ENCODE measurements at regions not wholly inside any gene's neighbourhood (a gene's known extent, or its start where the extent isn't known, plus 50 kb on each side); places are given as distances from the start of the nearest gene placed in this dataset.

DNA sequence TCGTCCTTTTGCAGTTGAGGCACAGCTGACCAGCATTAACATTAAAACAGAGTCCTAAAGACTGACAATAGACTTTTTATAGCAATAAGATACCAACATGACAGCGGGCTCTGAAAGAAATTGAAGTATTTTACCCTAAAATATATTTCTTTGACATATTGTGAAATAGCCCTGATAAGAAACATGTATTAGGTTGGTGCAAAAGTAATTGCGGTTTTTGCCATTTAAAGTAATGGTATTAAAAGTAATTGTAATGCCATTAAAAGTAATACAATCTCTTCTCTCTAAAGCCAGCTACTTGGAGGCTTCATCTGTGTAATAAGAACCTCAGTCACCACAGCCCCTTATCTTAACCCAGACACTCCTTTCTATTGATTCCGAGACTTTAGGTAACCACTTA, 394.6 kb downstream of the PREX1 start:
- DNase-seq: no peak

DNA sequence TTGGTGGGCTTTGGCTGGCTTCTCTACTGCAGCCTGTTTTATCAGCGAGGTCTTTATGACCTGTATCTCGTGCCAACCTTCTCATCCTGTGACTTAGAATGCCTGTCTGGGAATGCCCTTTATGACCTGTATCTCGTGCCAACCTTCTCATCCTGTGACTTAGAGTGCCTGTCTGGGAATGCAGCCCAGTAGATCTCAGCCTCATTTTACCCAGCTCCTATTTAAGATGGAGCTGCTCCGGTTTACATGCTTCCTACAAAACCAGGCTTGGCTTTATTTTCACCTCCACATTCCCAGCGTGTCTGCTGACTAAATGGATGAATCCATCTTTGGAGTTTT, 395.3 kb downstream of the PREX1 start:
- no peak for DNase-seq

DNA sequence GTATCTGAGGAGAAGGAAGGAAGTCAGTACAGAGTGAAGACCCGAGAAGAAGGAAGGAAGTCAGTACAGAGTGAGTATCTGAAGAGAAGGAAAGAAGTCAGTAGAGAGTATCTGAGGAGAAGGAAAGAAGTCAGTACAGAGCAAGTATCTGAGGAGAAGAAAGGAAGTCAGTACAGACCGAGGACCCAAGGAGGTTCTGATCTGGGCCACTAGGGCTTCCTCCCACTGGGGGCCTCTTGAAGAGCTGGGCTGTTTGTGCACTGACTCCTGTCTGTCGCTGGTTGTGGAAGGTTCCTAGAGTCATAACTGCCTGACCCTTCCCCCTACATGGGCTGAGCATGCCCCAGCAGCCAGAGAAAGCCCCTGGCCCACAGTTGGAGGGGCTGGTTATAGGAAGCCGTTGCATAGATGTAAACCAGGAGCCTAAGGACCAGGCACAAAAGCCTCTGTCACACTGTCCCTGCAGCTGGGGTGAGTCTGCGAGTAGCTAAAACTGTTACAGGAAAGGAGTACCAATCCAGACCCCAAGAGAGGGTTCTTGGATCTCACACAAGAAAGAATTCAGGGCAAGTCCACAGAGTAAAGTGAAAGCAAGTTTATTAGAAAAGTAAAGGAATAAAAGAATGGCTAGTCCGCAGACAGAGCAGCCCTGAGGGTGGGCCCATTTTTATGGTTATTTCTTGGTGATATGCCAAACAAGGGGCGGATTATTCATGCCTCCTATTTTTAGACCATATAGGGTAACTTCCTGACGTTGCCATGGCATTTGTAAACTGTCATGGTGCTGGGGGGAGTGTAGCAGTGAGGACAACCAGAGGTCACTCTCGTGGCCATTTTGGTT, 395.9 kb downstream of the PREX1 start:
- no peak for DNase-seq

DNA sequence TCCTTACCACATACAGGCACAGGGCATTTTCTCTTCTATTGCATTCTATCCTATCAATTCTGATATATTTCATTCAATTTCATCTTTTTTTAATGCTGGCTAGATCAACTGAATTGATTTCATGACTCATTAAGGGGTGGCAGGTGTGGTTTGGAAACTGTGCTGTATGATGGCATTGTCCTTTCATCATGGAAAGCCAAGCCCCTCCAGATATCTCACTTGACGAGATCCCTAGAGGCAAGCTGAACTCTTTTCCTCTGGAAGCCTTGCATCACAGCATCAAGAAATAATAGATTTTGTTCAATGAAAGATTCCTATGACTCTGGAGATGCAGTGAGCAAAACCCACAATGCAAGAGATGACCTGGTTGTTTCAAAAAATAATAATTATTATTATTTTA, 401.2 kb downstream of the PREX1 start:
- DNase-seq: no peak

DNA sequence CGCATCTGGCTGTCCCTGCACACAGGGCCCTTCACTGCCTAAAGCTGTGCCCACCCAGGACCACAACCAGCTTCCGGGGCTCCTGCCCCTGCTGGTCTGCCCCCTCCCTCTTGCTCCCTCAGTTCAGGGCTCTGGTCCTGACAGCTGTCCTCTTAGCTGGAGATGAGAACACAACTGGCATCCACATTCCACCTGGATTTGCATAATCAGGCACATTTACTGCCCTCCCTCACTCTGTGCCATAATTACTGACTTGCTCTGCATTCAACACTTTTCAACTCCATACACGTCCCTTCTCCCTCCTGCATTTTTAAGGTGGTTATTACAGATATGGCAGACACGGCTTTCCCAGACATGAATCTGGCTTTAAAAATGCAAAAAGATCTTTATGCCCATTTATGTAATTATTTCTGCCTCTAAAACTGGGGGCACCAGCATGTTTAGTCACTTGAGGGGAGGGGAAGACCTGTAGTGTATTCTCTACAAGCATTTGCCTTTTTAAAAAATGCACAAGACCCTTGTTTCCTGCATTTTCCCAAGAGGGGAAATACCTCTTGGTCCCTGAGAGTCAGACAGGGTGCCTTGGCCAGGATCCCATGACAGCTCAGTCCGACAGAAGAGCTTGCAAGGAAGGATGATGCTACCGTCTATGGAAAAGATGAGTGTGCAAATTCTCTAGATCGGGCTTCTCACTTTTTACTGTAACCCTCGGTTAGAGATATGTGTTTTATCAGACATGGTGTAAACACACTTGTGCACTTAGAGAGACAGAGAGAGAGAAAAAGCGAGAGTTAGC, 401.8 kb downstream of the PREX1 start:
- no peak for DNase-seq

- no peak for DNase-seq
These were observed 402.5 kb downstream of the PREX1 start for GRCh38 chr20:48425321-48425720.

DNA sequence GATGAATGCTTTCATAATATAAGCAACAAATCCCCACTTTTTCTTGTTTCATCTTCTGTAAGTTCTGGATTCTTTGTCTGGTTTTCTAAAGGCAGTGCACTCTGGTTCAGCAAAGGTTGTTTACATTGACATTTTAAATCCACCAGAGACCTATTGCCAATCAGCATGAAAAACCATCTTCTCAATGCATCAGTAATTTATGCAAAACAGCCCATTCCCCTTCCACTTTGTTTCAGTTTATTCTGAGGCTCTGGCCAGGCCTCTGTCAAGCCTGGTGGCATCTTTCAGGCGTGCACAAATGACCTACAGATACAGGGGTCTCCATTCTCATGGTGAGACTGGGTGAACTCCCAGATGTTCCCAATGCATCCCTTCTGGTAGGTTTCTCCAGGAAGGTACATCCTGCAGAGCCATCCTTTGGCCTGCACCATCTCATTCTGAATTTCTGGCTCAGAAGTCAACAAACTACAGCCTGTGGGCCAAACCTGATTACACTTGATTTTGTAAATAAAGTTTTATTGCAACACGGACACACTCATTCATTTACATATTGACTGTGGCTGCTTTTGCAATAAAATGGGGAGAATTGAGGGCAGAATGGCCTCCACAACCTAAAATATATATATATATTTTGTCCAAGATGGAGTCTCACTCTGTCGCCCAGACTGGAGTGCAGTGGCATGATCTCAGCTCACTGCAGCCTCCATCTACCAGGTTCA, 405.4 kb downstream of the PREX1 start:
- no peak for DNase-seq

DNA sequence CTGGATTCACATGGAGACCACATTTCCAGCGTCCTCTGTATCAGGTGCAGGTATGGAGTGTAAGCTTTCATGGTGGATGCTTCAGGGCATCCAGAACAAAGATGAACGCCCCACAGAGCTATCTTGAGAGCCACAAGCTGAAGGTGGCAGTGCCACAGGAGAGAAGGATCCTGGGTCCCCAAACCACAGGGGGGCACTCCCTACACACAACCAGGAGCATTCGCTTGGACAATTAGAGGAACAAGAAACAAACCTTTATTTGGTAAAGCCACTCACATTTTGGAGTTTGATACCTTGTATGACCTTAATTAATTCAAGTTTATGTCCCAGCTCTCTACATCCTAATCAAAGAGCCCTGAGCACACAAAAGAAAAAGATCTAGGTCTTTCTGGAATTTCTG, 406.3 kb downstream of the PREX1 start:
- DNase-seq: peak; percentile 2

DNA sequence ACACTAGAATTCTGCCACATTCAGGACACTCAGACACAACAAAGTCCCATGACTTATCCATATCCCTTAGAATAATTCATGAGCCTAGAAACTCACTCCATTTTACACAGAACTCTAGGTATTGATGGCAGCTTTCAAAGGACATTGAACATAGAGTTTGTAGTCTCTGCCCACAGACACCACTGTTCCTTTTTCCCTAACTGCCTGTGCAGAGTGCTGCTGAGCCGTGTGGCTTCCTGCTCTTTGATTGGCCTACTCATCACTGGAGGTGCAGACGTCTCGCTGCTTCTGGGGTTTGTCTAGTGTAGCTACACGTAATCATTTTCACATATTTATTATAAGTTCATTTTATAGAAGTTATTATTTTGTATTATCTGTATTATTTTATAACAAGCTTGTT, 407.6 kb downstream of the PREX1 start:
- DNase-seq: no peak

- DNase-seq: no peak
These were observed 408.6 kb downstream of the PREX1 start for GRCh38 chr20:48419173-48419572.

GRCh38 chr20:48416002-48416401, 411.8 kb downstream of the PREX1 start:
- no peak for DNase-seq

GRCh38 chr20:48414786-48415185, 413.0 kb downstream of the PREX1 start:
- DNase-seq: no peak

DNA sequence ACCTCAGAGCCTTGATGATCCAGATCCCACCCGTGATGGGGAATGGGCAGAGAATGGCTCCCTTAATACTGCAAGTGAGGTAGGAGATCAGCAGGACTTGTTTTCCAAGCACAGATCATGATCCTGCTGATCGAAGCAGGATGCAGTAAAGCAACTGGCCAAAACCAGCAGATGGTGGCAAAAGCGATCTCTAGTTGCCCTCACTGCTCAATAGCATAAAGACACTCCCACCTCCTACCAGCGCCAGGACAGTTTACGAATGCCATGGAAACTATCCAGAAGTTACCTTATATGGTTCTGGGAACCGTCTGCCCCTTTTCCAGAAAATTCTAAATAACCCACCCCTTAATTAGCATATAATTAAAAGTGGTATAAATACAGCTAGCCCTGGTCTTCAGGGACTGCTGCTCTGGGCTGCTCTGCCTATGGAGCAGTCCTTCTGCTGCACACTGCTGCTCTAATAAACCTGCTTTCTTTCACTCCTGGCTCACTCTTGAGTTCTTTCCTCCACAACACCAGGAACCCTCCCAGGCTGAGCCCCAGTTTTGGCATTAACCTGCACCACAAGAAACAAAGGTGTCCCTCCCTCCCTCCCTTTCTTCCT, 415.8 kb downstream of the PREX1 start:
- DNase-seq: no peak

DNA sequence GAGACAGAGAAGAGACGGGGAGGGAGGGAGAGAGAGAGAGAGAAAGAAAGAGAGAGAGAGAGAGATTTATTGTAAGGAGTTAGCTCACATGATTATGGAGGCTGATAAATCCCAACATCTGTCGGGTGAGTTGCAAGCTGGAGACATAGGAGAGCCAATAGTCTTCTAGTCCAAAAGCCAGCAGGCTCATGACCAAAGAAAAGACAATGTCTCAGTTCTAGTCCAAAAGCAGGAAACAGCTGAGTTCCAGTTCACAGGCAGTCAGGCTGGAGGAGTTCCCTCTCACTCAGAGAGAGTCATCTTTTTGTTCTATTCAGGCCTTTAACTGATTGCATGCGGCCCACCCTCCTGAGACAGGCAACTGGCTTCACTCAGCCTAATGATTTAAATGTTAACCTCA, 416.6 kb downstream of the PREX1 start:
- DNase-seq: no peak

GRCh38 chr20:48409055-48409615, 418.7 kb downstream of the PREX1 start:
- DNase-seq: no peak

DNA sequence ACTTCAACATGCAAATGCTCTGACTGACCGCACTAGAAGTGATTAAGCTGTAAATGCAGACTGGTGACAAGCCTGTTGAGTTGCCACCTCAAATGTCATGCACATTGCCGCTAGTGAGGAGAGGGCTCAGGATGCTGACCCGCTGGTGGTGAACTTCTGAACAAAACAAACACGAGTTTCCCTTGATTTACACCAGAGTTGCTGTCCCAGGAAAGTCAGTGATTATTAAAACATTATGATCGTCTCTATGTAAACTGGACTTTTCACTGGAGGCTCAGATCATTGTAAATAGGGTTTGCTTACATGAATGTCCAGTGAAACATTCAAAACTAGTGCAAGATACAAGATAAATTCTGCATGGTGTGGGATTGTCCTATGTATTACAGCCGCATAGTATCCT, 420.1 kb downstream of the PREX1 start:
- no peak for DNase-seq

- DNase-seq: no peak
These were observed 420.9 kb downstream of the PREX1 start for GRCh38 chr20:48406912-48407340.

DNA sequence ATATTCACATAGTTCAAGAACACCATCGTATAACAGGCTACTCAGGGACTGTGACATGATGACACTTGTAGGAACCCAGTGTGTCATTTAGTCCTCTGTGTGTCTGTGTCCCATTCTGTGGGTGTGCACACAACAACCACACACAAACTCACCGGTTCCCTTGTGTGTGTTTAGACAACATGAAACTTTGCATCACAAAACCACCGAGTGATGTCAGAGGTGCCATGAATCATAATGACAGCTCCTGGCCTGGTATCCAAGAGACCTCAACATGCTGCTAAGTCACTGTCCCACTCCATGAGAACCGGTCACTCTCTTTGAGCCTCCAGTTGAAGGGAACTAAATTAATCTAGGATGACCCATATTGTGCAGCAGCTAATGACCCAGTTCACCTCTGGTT, 421.3 kb downstream of the PREX1 start:
- no peak for DNase-seq

- peak; percentile 6 for DNase-seq
These were observed 421.9 kb downstream of the PREX1 start for GRCh38 chr20:48405909-48406308.

- DNase-seq: peak; percentile 23
These were observed 423.2 kb downstream of the PREX1 start for GRCh38 chr20:48404598-48404997.

DNA sequence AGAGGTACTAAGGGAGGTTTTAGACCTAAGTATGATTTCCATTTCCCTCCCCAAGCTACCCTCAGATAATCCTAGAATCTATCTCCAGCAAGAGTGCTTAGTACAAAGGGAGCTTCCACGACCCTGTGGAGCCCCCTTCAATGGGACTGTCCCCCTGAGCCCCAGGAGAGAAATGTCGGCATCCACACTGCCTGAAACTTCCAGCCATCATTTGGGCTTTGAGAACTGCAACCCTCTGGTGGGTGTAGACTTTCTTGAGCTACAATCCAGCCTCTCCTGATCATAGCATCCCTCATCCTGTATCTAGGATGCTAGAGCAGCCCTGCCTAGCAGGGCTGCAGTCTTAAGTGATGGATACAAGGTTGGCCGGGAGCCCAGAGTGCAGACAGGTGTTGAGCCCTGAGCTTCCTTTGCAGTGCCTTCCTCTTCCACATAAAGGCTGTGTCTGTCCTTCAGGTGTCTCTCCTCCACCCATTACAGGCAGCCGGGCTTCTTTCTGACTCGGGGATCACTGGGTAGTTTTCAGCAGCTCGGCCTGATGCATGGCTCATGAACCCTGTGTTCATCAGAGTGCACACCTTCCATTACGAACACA, 424.5 kb downstream of the PREX1 start:
- DNase-seq: no peak

GRCh38 chr20:48401359-48401758, 426.4 kb downstream of the PREX1 start:
- no peak for DNase-seq

- no peak for DNase-seq
These were observed 427.8 kb downstream of the PREX1 start for GRCh38 chr20:48400009-48400408.

All from hematopoietic multipotent progenitor cell treated with erythropoietin and hydrocortisone succinate and interleukin-3 and kit ligand, for 4 days (in vitro differentiated cells).